Testis (tissue), 2 donors: ENCODE measurements at regions not wholly inside any gene's neighbourhood (a gene's known extent, or its start where the extent isn't known, plus 50 kb on each side); places are given as distances from the start of the nearest gene placed in this dataset.

Experiments
- DNase-seq: peaks from one replicate; pipeline ENCODE4 v3.0.0-alpha.2; 2019
- H3K27ac ChIP-seq, 2 donors: fragments of 200-600 bp; sonication (generic); one replicate each; pipeline ENCODE4 v1.5.1; 2019
- H3K27me3 ChIP-seq: fragments of 200-600 bp; sonication (generic); one replicate; pipeline ENCODE4 v1.5.1; 2019
- H3K36me3 ChIP-seq: fragments of 200-600 bp; sonication (generic); one replicate; pipeline ENCODE4 v1.5.1; 2017; ENCODE audit warnings: low read depth; ENCODE audit errors: missing control alignments
- H3K4me1 ChIP-seq: fragments of 200-600 bp; sonication (generic); one replicate; pipeline ENCODE4 v1.5.1; 2019
- H3K4me3 ChIP-seq, 2 donors: fragments of 200-600 bp; sonication (generic); one replicate each; pipeline ENCODE4 v1.5.1; 2017 to 2019
- H3K9me3 ChIP-seq: fragments of 200-600 bp; sonication (generic); one replicate; pipeline ENCODE4 v1.5.1; 2017
- CTCF ChIP-seq, 3 experiments: fragments of 450-650 bp in 2 of 3; fragments of 200-600 bp in 1 of 3; sonication (generic) in 1 of 3; IDR thresholded peaks; one replicate each; pipeline ENCODE4 v1.5.1; 2016 to 2019; ENCODE audit warnings: antibody characterized with exemption in 3 of 3, mild to moderate bottlenecking in 2 of 3, moderate library complexity in 1 of 3
- POLR2A ChIP-seq: fragments of 450-650 bp; IDR thresholded peaks from one replicate; pipeline ENCODE4 v1.6.1; 2017; ENCODE audit warnings: antibody characterized with exemption, mild to moderate bottlenecking, moderate library complexity
- WGBS, 2 donors: methylation state at CpG; one replicate each; pipeline ENCODE4 v1.1.5; 2018; 5-methylcytosine and 5-hydroxymethylcytosine counted together
- intact Hi-C: fragments of 100-400 bp; cut with DNase I; formaldehyde crosslinking; loops from one replicate; pipeline ENCODE4 v1.15.1; 2023; ENCODE audit warnings: low total_unique reads

- TF ChIP-seq POLR2A: no peak
- TF ChIP-seq CTCF (IDR thresholded peaks at IDR 0.05): no peak
- DNase-seq: no peak
- 76 to 79% methylated on average over 8 of the region's 8 CpGs for WGBS, 2 donors
- Histone ChIP-seq H3K9me3 (no peaks in the 10 kb centered on the region), H3K36me3 (no peaks in the 10 kb centered on the region), H3K27me3 (no peaks in the 10 kb centered on the region), H3K4me1 (no peaks in the 10 kb centered on the region), H3K27ac (no peak overlapping the region), H3K4me3 (no peak overlapping the region)
- intact Hi-C loops: loop anchor here (10.0 kb wide), 1 partner anchor 62 kb away; no protein-coding TSS in a partner anchor
Measured at GRCh38 chr22:27596133-27596870, 205.3 kb downstream of the MN1 start.

- H3K4me1 ChIP-seq: no peaks in the 10 kb centered on the region
- TF ChIP-seq POLR2A: no peak
- TF ChIP-seq CTCF (IDR thresholded peaks at IDR 0.05): no peak
- no peak overlapping the region for H3K4me3 ChIP-seq
- no peak overlapping the region for H3K27ac ChIP-seq
- H3K36me3 ChIP-seq: no peaks in the 10 kb centered on the region
- DNase-seq: no peak
- no peaks in the 10 kb centered on the region for H3K9me3 ChIP-seq
- 95 to 100% methylated on average over 1 of the region's 1 CpG for WGBS, 2 donors
- H3K27me3 ChIP-seq: no peaks in the 10 kb centered on the region
- intact Hi-C loops: loop anchor here (10.0 kb wide), 1 partner anchor 63 kb away; no protein-coding TSS in a partner anchor
Measured at GRCh38 chr22:27597703-27598444, 203.7 kb downstream of the MN1 start.

- Histone ChIP-seq H3K27ac (no peak overlapping the region), H3K9me3 (no peaks in the 10 kb centered on the region), H3K36me3 (no peaks in the 10 kb centered on the region), H3K27me3 (no peaks in the 10 kb centered on the region), H3K4me1 (no peaks in the 10 kb centered on the region), H3K4me3 (no peak overlapping the region)
- intact Hi-C loops: loop anchor here (10.0 kb wide), 1 partner anchor 64 kb away; no protein-coding TSS in a partner anchor
- TF ChIP-seq CTCF (IDR thresholded peaks at IDR 0.05) (no peak), POLR2A (no peak)
- WGBS, 2 donors: 79 to 89% methylated on average over 1 of the region's 1 CpG
- DNase-seq: no peak
Measured at GRCh38 chr22:27598792-27599191, 202.8 kb downstream of the MN1 start.

- no peak for DNase-seq
- H3K9me3 ChIP-seq: no peaks in the 10 kb centered on the region
- no peak for TF ChIP-seq CTCF (IDR thresholded peaks at IDR 0.05)
- no peak for TF ChIP-seq POLR2A
- H3K4me3 ChIP-seq: no peak overlapping the region
- no peaks in the 10 kb centered on the region for H3K27me3 ChIP-seq
- H3K4me1 ChIP-seq: no peaks in the 10 kb centered on the region
- 59 to 74% methylated on average over 9 of the region's 9 CpGs for WGBS, 2 donors
- no peaks in the 10 kb centered on the region for H3K36me3 ChIP-seq
- intact Hi-C loops: no loop called here
- no peak overlapping the region for H3K27ac ChIP-seq
Measured at GRCh38 chr22:27601195-27601594, 200.4 kb downstream of the MN1 start.
